HG03469 (cell line): ENCODE measurements at regions not wholly inside any gene's neighbourhood (a gene's known extent, or its start where the extent isn't known, plus 50 kb on each side); places are given as distances from the start of the nearest gene placed in this dataset.
"Not testable (repeated sequence)": the region's sequence is repeated elsewhere in the genome, so short reads cannot be mapped to it uniquely, and the experiment has no call there.

Experiments used
- ATAC-seq: cut with Tn5 transposase; IDR thresholded peaks from one replicate; pipeline ENCODE4 v1.9.1; 2021; ENCODE audit warnings: mild to moderate bottlenecking, moderate library complexity, moderate number of reproducible peaks; ENCODE audit not compliant: unreplicated experiment

DNA sequence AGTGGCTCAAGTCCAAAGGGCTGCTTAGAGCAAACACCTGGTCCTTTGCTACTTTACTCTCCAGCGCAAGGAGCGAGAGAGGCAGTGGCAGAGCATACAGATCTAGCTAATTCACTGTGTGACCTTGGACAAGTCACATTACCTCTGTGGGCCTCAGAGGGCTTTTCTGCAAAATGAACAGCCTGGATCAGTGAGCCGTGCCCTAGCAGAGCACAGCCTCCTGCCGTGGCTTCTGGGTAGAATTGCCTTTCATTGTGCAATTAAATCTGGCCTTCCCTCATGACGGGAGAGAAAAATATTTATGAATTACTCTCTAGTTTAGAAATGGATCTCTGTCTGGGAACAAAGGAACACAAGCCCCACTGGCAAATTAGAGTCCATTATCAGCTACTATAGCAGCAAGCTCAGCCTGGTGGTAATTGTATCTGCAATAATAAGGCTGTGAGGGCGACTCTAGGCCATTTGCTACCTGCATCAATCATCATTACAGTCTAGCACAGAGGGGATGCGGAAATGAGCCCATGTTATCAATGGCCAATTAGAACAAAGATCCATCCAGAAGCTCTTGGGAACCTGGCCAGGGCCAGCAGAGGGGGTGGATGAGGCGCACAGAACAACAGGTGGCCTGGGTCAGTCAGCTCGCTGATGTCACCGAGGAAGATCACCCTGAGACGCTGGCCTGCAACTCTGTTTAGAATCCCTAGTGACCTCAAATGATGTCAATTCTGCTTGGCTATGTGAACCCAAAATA is 114.2 kb upstream of the LY86 start:
- ATAC-seq: no peak

DNA sequence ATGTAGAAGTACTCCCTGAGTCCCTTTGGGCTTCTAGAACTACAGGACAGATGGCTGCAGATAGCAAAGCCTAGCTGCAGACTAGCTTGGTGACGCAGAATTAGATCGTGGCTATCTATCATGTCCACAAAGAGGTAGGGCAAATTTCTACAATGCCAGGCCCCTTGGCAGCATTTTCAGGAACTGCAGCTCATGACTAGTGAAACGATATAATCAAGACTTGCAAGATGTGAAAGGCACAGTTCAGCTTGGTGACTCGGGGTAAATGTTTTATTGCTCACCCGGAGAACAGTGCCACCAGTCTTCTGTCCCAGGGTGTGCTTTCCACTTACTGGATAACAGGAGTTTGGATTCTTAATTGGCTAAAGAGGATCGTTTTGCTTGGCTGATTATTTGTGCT is 108.7 kb upstream of the LY86 start:
- ATAC-seq: no peak

DNA sequence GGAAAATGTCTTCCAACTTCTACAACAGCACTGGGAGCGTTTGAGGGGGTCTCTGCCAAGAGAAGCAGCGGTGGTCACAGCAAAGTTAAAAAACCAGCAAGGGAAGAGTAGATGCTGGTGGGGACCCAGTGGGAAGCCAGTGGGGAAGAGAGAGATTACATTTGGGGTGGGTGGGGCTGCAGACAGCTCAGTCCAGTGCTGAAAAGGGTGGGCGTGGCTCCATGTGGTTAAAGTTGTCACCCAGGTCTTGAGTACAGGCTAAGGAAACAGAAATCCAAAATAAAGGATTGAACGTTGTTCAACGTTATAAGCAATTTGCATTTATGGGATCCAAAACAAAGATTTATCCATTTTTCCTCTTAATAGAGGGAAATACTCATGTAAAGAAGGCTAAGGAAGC is 106.3 kb upstream of the LY86 start:
- ATAC-seq: no peak

DNA sequence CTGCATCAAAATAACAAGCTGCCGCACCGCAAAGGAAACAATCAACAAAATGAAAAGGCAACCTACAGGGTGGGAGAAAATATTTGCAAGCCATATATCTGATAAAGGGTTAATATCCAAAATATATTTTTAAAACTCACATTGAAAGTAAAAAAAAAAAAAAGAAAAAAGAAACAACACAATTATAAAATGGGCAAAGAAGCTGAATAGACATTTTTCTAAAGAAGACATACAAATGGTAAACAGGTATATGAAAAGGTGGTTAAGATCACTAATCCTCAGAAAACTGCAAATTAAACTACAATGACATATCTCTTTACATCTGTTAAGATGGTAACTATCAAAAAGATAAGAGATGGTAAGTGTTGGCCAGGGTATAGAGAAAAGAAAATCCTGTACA is 105.4 kb upstream of the LY86 start:
- ATAC-seq: no peak

DNA sequence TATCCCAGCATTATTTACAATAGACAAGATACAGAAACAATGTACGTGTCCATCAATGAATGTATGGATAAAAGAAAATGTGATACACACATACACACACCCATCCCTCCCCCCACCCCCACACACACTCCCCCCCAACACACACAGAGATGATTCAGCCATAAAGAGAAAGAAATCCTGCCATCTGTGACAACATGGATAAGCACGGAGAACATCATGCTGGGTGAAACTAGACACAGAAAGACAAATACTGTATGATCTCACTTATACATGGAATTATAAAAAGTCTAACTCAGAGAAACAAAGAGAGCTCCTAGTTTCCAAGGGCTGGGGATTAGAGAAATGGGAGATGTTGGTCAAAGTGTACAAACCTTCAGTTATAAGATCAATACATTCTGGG is 104.8 kb upstream of the LY86 start:
- no peak for ATAC-seq

DNA sequence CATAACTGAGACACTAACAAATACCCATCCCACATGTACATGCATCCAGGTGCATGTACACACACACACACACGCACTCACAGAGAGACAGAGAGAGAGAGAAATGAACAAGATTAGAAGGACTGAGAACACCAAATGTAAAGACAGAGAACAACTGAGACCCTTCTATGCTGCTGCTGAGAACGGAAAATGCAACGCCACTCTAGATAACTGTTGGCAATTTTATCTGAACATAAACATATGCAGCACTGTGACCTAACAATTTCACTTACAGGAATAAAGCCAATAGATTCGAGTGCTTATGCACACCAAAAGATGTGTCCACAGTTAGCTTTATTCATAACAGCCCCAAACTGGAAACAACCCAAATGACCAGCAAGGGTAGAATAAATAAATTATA is 103.8 kb upstream of the LY86 start:
- ATAC-seq: no peak

DNA sequence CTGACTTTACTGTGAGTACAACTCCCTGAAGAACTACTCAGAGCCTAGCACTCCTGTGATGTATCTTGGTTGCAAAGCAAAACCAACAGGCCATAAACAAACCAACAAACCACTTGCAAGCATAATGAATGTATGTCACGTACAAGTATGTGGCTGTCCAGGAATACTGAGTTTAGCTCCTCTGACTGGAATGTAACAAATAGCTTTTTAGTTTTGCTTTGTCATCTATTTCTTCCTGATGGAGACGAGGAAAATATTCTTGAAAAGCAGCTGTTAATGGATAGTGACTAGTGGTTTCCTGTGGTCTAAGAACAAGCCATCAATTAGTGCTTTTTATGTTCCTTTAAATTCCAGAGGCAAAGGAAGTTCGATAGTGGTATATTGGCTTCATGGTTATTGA is 101.9 kb upstream of the LY86 start:
- ATAC-seq: no peak

DNA sequence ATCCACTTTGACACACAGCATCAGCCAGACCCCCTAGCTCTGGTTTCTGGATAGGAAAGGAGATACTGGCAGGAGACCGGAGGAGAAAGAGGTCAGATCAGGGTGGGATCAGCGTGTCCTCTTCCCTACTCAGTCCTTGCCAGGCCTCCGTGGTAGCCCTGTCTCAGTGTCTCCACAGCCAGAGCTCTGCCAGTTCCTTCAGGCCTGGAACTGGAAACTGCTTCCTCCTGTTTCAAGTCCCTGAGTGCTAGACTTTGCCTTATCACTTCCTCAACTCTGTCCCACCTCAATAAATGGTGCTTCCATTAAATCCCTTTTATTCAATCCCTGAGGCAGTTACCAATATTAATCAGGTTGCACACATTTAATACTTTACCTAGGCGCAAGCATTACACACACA is 96.8 kb upstream of the LY86 start:
- ATAC-seq: no peak

DNA sequence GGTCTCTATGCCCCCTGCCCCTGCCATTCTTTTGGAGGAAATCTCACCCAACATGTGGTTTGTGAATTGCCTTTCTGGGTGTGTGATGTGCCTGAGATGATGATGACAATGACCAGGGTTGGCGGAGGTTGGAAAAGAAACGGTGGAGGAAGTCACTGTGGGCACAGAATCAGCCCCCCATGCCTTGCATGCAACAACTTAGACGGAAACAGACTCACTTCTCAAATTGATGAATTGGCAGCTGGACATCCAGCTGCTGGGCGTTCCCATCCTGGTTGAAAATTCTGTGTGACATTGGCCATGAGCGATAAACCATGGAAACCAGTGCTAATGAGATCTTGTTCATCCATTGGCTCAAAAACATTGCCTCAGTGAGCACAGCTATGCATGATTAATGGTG is 95.8 kb upstream of the LY86 start:
- no peak for ATAC-seq

DNA sequence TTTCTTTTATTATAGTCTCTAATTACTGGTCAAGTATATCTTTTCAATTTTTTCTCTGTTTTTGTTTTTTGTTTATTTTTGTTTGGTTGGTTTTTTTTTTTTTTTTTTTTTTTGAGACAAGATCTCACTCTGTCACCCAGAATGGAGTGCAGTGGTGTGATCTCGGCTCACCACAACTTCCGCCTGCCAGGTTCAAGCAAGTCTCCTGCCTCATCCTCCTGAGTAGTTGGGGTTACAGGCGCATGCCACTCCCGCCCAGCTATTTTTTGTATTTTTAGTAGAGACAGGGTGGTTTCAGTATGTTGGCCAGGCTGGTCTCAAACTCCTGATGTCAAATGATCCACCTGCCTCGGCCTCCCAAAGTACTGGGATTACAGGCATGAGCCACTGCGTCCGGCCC is 94.4 kb upstream of the LY86 start:
- not testable (repeated sequence) for ATAC-seq

DNA sequence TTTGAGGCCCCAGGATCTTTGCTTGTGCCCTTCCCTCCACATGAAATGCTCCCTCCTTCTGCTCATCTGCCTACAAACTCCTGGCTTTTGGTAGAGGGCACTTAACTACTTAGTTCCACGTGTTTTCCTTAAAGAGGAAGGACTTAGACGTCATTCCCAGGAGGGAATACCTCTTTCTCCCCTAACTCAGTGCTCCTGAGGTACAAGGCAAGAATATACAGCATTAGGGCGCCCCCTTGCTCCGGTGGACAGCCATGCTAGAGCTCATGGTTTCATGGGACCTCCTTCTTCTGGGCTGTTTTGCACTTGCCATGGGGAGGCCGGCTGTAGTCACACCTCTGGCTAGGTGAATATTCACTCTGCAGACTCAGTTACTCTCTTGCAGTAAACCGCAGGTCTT is 93.8 kb upstream of the LY86 start:
- no peak for ATAC-seq

DNA sequence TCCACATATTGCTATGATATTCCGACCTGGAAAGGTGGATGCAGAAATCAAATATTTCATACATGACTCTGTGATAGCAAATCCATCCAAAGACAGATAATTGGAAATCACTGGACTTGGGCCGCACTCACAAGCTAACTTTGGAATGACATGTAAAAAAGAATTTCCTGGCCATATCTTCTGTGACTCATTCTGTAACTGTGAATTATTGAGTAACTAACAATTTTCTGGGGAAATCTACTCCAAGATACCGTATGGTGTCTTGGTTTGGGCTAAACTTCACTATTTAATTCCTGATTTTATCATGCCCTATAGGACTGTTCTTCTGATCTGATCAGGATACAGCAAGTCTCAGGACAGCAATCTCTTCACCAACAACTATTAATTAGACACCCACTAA is 92.7 kb upstream of the LY86 start:
- ATAC-seq: no peak

DNA sequence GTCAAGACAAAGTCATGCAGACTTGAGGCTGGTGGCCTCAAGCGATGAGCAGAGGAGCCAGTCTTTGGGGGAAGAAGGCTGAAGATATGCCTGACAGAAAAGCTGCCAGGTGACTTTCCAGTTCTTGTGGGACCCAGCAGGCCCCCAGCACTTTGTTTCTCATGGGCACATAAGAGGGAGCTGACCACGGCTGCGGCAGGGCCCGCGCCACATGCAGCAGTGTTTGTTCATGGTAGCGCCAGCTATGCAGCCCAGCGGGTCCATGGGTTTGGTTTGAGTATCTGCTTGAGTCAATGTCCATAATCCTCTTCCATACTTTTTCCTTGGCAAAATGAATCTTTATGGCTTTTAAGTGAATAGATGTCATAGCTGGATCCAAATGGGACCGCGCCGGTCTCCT is 91.0 kb upstream of the LY86 start:
- no peak for ATAC-seq

DNA sequence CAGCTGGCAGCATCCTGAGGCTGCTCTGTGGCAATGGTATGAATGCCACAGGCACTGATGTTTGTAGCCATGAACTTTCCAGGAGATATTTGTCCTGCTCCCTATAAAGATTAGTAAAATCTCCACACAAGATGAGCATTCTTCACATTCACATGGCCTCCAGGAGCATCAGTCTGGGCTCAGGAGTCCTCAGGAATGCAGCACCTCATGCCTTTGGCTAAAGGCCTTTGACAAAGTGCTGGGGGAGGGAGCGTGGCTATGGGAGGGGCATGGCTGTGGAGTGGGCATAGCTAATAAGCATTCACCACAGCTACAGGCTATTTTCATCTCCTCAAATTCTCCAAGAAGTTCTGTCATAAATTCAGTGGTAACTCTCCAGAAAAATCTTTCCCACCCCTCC is 90.5 kb upstream of the LY86 start:
- ATAC-seq: no peak

DNA sequence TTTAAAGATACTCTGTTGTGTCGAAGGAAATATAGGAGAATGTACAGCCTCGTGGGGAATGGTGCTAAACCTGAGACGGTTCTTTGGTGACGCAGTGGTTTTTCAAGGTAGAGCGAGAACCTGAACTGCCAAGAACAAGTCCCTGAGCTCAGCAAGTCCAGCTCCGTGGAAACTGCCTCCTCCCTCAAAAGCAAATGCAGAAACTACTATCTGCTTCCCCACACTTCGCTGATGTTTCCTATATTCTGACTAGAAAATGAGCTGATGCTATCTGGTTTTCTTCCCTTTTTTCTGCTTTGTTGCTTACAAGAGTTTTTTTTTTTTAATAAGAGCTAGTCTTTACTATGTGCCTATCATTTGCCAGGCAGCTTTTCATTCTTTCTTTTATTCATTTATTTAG is 85.3 kb upstream of the LY86 start:
- no peak for ATAC-seq

DNA sequence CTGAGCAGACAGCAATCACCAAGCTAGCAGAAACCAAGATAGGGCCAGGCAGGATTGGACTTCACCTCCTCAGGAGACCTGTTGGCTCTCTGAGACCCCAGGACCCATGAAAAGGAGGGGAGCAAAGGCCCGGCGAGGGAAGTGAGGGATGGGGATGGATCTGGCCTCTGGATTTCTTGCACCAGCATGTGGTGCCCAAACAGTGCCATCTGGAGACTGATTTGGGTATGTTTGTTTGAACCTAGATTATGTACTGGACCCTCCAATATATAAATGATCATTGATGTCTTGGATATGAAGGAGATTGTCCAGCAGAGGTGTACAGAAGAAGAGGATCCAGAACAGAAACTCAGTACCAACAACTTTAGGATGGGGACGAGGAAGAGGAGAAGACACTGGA is 83.4 kb upstream of the LY86 start:
- ATAC-seq: no peak

DNA sequence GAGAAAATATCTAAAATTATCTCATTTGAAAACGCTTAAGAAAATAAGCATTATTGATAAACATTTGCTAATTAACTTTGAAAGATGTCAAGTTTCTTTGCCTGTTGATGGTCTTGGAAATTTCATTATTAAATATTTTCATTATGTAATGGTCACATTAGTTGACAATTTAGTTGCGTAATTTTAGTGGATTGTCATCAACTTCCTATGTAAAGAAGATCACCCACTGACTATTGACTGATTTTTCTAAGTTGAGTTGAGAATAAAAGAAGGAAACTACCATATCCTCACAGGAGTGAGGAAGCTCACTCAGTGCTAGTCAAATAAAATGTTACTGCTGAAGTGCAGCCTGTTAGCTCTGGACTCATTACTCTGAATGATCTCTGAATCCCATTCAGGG is 79.9 kb upstream of the LY86 start:
- no peak for ATAC-seq

DNA sequence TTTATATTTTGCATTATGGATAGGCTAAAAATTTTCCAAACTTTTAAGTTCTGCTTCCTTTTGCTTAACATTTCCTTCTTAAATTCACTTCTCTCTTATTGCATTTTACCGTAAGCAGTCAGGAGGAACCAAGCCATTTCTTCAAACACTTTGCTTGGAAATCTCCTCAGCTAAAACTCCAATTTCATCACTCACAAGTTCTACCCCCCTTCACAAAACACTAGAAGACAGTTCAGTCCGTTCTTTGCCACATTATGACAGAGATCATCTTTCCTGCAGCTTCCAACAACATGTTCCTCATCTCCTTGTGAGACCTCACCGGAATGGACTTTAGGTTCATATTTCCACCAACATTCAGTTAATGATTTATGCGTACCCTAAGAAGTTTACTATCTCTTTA is 79.2 kb upstream of the LY86 start:
- no peak for ATAC-seq

DNA sequence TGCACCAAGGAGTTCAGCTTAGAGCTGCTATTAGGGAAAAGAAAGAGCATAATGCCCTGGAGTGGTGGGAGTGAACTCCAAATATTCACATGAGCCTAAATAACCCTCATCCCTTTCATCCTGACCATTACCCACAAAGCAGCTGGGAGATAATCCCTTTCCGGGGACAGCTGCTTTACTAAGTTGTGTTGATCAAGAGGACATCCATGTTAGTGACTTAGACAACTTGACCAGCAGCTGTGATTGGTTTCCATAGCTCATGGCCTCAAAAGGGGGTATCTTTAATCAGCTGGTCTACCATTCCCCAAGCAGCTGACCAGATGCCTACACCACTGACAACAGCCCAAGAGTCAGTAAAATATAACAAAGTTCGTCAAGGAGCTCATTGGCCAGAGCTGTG is 75.8 kb upstream of the LY86 start:
- ATAC-seq: no peak

DNA sequence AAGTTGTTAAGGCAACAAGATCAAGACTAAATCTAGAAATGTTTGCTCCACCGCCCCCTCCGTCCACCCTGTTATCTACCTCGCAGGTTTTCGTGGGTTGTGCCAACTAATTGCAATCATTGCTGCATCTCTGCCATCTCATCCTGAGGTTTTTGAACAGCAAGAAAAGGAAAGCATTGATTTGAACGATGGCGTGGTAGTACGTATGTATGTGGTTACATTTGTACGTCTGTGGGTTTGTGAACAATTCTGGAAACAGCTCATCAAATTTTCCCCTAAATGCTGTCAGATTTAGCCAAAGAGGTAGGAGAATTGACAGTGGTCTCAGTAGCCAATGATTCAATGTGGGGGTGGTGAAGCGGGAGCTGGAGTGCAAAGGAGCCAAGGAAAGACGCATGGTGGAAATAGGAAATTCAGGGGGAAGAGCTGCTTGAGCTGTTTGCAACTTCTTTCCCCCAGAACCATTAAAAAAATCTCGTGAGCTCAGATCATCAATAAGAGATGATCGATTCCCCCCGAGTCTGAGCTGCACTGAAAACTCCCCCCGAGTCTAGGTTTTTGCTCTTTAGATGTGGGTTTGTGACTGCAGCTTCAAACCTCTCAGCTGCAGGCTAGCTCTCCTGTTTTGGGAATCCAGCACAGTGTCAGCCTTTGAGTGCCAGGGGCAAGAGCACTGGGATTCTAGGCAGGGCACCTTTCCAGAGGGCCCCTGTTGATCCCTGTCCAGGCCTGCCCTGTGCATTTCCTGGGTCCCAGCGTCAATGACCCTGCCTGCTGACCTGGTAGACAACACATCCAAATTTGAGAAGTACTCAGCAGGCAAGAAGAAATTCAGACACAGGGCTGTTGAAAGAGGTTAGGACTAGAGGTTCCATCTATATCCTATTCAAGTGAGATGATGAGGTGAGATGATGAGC is 72.6 kb upstream of the LY86 start:
- no peak for ATAC-seq

DNA sequence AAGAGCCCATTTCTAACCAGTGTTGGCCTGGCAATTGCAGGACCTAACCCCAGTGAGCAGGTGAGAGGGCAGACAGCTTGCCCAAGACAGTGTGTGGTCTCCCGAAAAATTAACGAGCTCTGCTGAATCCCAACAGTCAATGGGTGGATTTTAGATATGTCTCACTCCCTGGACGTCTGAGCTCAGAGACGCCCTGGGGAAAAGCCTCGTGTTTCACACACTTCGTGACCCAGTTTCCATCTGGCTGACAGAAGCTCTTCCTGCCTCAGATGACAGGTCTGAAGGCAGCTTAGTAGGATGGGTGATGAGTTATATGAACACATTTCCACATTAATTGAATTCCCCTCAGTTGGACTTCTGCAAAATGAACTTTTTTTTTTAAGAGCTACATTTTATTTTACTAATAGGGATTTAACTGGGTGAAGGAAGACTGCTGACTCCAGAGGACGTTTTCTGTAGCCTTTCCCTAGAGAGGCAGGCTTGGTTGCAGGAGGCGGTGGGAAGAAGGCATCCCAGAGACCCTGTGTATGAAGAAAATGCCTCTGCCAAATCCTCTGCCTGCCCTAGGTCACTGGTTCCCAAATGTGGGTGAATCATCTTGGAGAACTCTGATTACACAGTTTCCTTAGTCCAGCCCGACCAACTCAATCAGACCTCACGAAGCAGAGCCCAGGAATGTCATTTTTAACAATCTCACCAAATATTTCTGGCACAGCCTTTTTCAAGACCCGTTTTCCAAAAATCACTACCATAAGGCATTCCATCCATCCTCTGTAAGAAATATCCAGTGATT is 71.7 kb upstream of the LY86 start:
- ATAC-seq: no peak
